ENCODE measurements at regions not wholly inside any gene's neighbourhood (a gene's known extent, or its start where the extent isn't known, plus 50 kb on each side); places are given as distances from the start of the nearest gene placed in this dataset.

DNA sequence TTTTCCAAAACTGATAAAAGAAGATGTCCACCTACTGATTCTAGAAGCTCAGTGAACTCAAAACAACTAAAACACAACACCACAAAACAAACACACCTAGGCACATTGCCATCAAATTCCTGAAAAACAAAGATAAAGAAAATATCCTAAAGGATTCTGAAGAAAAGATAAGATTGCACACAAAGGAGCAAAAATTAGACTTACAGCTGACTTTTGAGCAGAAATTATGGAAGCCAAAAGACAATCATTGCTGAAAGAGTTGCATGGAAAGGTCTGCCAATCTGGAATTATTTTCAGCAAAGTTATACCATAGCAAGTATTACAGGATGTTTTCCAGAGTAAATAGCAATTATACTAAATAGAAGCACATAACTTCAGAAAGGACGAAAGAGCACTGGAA lies 128.2 kb upstream of the IRX2 start:
- in situ Hi-C loops (cut with MboI; ENCODE audit: low sequenced_read_pairs, unreplicated experiment): no loop called here
- DNase-seq (ENCODE audit: low spot score): no peak
- TF ChIP-seq, protein P1, sequence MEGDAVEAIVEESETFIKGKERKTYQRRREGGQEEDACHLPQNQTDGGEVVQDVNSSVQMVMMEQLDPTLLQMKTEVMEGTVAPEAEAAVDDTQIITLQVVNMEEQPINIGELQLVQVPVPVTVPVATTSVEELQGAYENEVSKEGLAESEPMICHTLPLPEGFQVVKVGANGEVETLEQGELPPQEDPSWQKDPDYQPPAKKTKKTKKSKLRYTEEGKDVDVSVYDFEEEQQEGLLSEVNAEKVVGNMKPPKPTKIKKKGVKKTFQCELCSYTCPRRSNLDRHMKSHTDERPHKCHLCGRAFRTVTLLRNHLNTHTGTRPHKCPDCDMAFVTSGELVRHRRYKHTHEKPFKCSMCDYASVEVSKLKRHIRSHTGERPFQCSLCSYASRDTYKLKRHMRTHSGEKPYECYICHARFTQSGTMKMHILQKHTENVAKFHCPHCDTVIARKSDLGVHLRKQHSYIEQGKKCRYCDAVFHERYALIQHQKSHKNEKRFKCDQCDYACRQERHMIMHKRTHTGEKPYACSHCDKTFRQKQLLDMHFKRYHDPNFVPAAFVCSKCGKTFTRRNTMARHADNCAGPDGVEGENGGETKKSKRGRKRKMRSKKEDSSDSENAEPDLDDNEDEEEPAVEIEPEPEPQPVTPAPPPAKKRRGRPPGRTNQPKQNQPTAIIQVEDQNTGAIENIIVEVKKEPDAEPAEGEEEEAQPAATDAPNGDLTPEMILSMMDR (IDR thresholded peaks at IDR 0.05; ENCODE audit: borderline replicate concordance, control extremely low read depth, extremely low read depth, insufficient read depth, missing control alignments): no peak

DNA sequence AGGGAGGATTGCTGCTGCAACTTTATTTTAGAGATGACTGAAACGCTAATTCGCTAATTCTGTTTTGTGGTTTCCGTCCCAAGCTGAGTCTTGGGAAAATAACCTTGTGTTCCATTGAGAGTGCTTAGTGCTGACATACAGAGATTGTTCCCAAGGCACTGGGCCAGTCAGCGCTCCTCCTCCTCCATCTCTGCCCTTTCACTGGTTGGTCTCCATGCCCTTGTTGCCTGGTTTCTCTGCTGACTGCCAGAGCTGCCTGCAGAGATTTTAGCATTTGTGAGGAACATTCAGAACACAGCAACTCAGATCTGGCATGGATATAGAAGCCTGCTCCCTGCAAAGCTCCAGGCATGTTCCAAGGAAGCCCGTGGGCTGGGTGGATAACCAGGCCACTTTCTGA lies 126.0 kb upstream of the IRX2 start:
- no peak for DNase-seq (ENCODE audit: low spot score)
- in situ Hi-C loops (cut with MboI; ENCODE audit: low sequenced_read_pairs, unreplicated experiment): no loop called here
- TF ChIP-seq, protein P1 (IDR thresholded peaks at IDR 0.05; ENCODE audit: borderline replicate concordance, control extremely low read depth, extremely low read depth, insufficient read depth, missing control alignments): no peak

DNA sequence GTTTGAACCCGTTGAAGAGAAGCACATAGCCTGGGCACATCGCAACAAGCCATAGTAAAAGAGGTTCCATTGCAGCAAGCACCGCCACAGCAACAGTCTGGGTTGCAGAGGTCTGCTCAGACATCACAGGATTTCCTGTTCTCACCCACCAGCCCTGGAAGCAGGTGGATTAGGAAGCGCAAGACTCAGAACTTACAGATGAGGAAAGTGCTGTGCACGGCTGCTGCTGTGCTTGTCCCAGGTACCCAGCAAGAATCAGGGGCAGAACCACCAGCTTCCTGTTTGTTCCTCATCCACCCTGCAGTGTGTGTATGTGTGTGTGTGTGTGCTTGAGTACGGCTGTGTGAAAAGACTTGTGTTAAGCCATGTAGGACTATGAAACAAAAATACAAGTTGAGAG lies 124.7 kb upstream of the IRX2 start:
- TF ChIP-seq, protein P1 (IDR thresholded peaks at IDR 0.05; ENCODE audit: borderline replicate concordance, control extremely low read depth, extremely low read depth, insufficient read depth, missing control alignments): no peak
- in situ Hi-C loops (cut with MboI; ENCODE audit: low sequenced_read_pairs, unreplicated experiment): no loop called here
- no peak for DNase-seq (ENCODE audit: low spot score)

DNA sequence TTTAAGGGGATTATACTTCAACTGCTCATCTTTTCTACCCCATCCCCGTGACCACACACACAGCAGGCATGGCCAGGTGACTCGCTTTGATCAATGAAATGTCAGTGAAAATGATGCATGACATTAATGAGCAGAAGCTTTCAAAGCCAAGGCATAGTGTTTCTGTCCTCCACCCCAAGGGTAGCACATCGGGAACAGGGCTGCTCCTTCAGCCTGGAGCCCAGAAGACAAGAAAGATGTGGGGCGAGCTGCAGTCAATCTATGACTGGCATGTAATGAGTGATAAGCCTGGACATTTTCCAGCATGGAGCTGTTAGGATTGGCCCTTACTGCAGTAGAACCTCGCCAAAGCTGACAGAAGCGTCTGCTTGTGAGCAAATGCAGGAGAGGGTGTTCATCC lies 122.6 kb upstream of the IRX2 start:
- TF ChIP-seq, protein P1 (IDR thresholded peaks at IDR 0.05; ENCODE audit: borderline replicate concordance, control extremely low read depth, extremely low read depth, insufficient read depth, missing control alignments): no peak
- no peak for DNase-seq (ENCODE audit: low spot score)

DNA sequence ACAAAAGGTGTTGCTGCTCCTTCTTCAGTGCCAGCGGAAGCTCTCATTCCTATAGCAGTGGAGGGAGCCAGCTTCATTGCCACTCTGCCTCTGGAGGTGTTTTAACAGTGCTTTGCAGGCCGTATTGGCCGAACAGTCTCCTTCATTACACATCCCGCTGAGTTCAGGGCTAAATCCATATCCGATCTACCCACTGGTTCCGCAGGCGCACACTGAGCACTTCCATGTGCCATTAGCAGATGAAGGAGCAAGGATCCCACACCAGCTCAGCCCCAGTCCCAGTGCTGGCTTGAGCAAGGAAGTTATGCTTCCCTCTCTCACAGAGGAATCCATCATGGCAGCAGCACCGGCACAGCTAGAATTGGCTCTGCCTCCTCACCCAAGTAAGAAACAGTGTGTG lies 121.2 kb upstream of the IRX2 start:
- no peak for DNase-seq (ENCODE audit: low spot score)
- in situ Hi-C loops (cut with MboI; ENCODE audit: low sequenced_read_pairs, unreplicated experiment): no loop called here

More for the DNA sequence above, 122.6 kb upstream of the IRX2 start:
- in situ Hi-C loops (cut with MboI; ENCODE audit: low sequenced_read_pairs, unreplicated experiment): no loop called here

DNA sequence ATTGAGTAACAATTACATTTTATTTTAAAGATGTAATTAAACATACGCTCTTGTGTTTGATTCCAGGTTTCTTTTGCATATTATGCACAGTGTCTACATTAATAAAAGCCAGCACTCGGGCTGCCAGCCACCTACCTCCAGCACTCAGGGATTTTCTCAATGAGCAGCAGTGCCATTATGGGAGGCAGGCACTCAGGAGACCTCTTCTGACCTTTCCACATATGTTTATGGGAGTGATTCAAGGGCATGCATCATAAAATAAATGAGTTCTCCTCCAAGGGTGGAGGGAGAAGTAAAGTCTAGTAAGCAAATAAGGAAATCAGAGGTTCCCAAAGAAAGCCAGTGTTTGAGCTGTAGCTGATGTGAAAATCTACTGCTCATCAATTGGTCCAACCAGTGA lies 119.8 kb upstream of the IRX2 start:
- TF ChIP-seq, protein P1 (IDR thresholded peaks at IDR 0.05; ENCODE audit: borderline replicate concordance, control extremely low read depth, extremely low read depth, insufficient read depth, missing control alignments): no peak
- DNase-seq (ENCODE audit: low spot score): no peak
- in situ Hi-C loops (cut with MboI; ENCODE audit: low sequenced_read_pairs, unreplicated experiment): no loop called here

More for the DNA sequence above, 121.2 kb upstream of the IRX2 start:
- TF ChIP-seq, protein P1 (IDR thresholded peaks at IDR 0.05; ENCODE audit: borderline replicate concordance, control extremely low read depth, extremely low read depth, insufficient read depth, missing control alignments): no peak

DNA sequence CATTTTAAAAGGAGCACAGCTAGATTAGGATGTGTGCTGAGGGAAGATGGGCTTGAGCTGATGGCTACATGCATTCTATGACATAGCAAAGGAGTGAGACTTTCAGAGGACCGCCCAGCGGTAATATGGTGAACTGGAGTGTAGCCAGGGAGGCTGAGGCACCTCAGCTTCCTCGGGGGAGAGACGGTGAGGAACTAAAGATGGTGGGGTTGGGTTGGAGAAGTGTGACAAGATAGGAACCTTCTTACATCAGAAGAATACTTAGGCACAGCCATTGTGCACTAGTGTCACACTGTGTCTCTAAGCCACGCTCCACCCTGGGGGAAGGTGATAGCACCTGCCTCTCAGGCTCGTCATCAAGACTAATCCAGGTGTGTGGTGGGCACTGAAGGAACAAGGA lies 118.0 kb upstream of the IRX2 start:
- TF ChIP-seq, protein P1 (IDR thresholded peaks at IDR 0.05; ENCODE audit: borderline replicate concordance, control extremely low read depth, extremely low read depth, insufficient read depth, missing control alignments): no peak
- in situ Hi-C loops (cut with MboI; ENCODE audit: low sequenced_read_pairs, unreplicated experiment): no loop called here
- DNase-seq (ENCODE audit: low spot score): no peak
